GM23338 (cell line): ENCODE measurements at regions not wholly inside any gene's neighbourhood (a gene's known extent, or its start where the extent isn't known, plus 50 kb on each side); places are given as distances from the start of the nearest gene placed in this dataset.

ENCODE experiments used
- ATAC-seq: fragments of 200-7000 bp; cut with Tn5 transposase; 3 replicates; pipeline ENCODE4 v1.9.1; 2020
- DNase-seq: peaks from one replicate; pipeline ENCODE4 v3.0.0-alpha.2; 2015; ENCODE audit warnings: low spot score
- H2AFZ ChIP-seq: fragments of 200-600 bp; sonication (generic); 2 replicates; pipeline ENCODE4 v1.8.0; 2016; ENCODE audit warnings: antibody characterized with exemption, mild to moderate bottlenecking, moderate library complexity
- H3F3A ChIP-seq: fragments of 200-600 bp; sonication (generic); replicated peaks from 2 replicates; pipeline ENCODE4 v1.8.0; 2017; ENCODE audit warnings: antibody characterized with exemption, mixed run types, low read depth
- H3K27ac ChIP-seq: fragments of 200-600 bp; sonication (generic); 2 replicates; pipeline ENCODE4 v1.6.1; 2016; ENCODE audit warnings: low read depth
- H3K27me3 ChIP-seq: fragments of 200-600 bp; sonication (generic); 2 replicates; pipeline ENCODE4 v1.8.0; 2016; ENCODE audit warnings: mild to moderate bottlenecking, mixed run types, moderate library complexity; ENCODE audit not compliant: insufficient read depth
- H3K36me3 ChIP-seq: fragments of 200-600 bp; sonication (generic); 2 replicates; pipeline ENCODE4 v1.8.0; 2016; ENCODE audit warnings: mild to moderate bottlenecking; ENCODE audit not compliant: insufficient read depth
- H3K4me1 ChIP-seq: fragments of 200-600 bp; sonication (generic); 2 replicates; pipeline ENCODE4 v1.8.0; 2016; ENCODE audit warnings: mild to moderate bottlenecking, moderate library complexity; ENCODE audit not compliant: insufficient read depth
- H3K4me2 ChIP-seq: fragments of 200-600 bp; sonication (generic); 2 replicates; pipeline ENCODE4 v1.7.1; 2017; ENCODE audit warnings: mixed run types
- H3K4me3 ChIP-seq: fragments of 200-600 bp; sonication (generic); 2 replicates; pipeline ENCODE4 v1.6.1; 2016; ENCODE audit warnings: mixed run types
- H3K79me2 ChIP-seq: fragments of 200-600 bp; sonication (generic); replicated peaks from 2 replicates; pipeline ENCODE4 v1.8.0; 2017; ENCODE audit warnings: mild to moderate bottlenecking; ENCODE audit not compliant: insufficient read depth
- H3K9me2 ChIP-seq: fragments of 200-600 bp; sonication (generic); 2 replicates; pipeline ENCODE4 v1.8.0; 2017; ENCODE audit not compliant: insufficient read depth
- H4K20me1 ChIP-seq: fragments of 200-600 bp; sonication (generic); replicated peaks from 2 replicates; pipeline ENCODE4 v1.8.0; 2017; ENCODE audit warnings: mild to moderate bottlenecking; ENCODE audit not compliant: insufficient read depth
- H3K27ac Mint-ChIP-seq: 2 replicates; pipeline ENCODE4 v1.8.0; 2020; ENCODE audit warnings: inconsistent platforms, mild to moderate bottlenecking, moderate library complexity, mixed read lengths
- H3K27me3 Mint-ChIP-seq: 3 replicates; pipeline ENCODE4 v1.8.0; 2022; ENCODE audit warnings: low read depth, mild to moderate bottlenecking, moderate library complexity, mixed read lengths, inconsistent platforms; ENCODE audit not compliant: insufficient read depth, poor library complexity
- H3K36me3 Mint-ChIP-seq: 3 replicates; pipeline ENCODE4 v1.8.0; 2021; ENCODE audit warnings: low read depth, mild to moderate bottlenecking, inconsistent platforms, moderate library complexity, mixed read lengths
- H3K4me1 Mint-ChIP-seq: 3 replicates; pipeline ENCODE4 v1.8.0; 2020; ENCODE audit warnings: mild to moderate bottlenecking, inconsistent platforms, mixed read lengths
- H3K4me3 Mint-ChIP-seq: 3 replicates; pipeline ENCODE4 v1.8.0; 2021; ENCODE audit warnings: moderate library complexity, mild to moderate bottlenecking, inconsistent platforms, mixed read lengths
- H3K9me3 Mint-ChIP-seq: 3 replicates; pipeline ENCODE4 v1.8.0; 2020; ENCODE audit warnings: moderate library complexity, mild to moderate bottlenecking, inconsistent platforms, mixed read lengths
- CREB1 ChIP-seq: fragments of 250-450 bp; sonication (Bioruptor Pico); IDR thresholded peaks from 2 replicates; pipeline ENCODE4 v1.5.0; 2020; ENCODE audit warnings: low read depth, mild to moderate bottlenecking, moderate library complexity
- CTCF ChIP-seq, 2 experiments: fragments of 200-600 bp in 1 of 2; sonication (generic) in 1 of 2; conservative IDR thresholded peaks; 2 replicates each; pipeline versions ENCODE4 v1.5.1 to v1.6.1; 2016 to 2017; ENCODE audit warnings: antibody characterized with exemption in 2 of 2, low read depth in 2 of 2, mild to moderate bottlenecking in 2 of 2, moderate library complexity in 1 of 2
- ETS1 ChIP-seq: IDR thresholded peaks from 2 replicates; pipeline ENCODE4 v1.6.1; 2016; ENCODE audit warnings: antibody characterized with exemption
- EZH2 ChIP-seq: fragments of 200-600 bp; sonication (generic); IDR thresholded peaks from one replicate; pipeline ENCODE4 v1.8.0; 2017; ENCODE audit warnings: antibody characterized with exemption, mild to moderate bottlenecking, low read depth; ENCODE audit not compliant: unreplicated experiment
- EZH2phosphoT487 ChIP-seq: fragments of 200-600 bp; sonication (generic); IDR thresholded peaks from one replicate; pipeline ENCODE4 v1.8.1; 2018; ENCODE audit warnings: antibody characterized with exemption; ENCODE audit not compliant: unreplicated experiment
- NANOG ChIP-seq: IDR thresholded peaks from 2 replicates; pipeline ENCODE4 v1.6.1; 2016; ENCODE audit warnings: antibody characterized with exemption, borderline replicate concordance
- REST ChIP-seq: IDR thresholded peaks from one replicate; pipeline ENCODE4 v1.6.1; 2018; ENCODE audit warnings: antibody characterized with exemption; ENCODE audit not compliant: unreplicated experiment
- ZNF462 ChIP-seq: fragments of 250-450 bp; sonication (Bioruptor Pico); IDR thresholded peaks from 2 replicates; pipeline ENCODE4 v1.5.0; 2020; ENCODE audit warnings: mild to moderate bottlenecking, moderate library complexity

- TF ChIP-seq ETS1 = no peak
- no peak for TF ChIP-seq REST
- TF ChIP-seq NANOG = no peak
Measured at GRCh38 chr15:77732514-77733335, 100.0 kb upstream of the LINGO1 start (continued).

GRCh38 chr15:77731945-77732344, 99.2 kb upstream of the LINGO1 start:
- TF ChIP-seq EZH2 = no peak
- TF ChIP-seq EZH2phosphoT487 = no peak
- no peak for TF ChIP-seq CREB1 (CRISPR knock-in tag)
- no peak for TF ChIP-seq ZNF462
- TF ChIP-seq CTCF (conservative IDR thresholded peaks at IDR 0.05; ENCODE audit: low read depth in 2 of 2) = no peak
- Histone ChIP-seq H3K79me2 (no peaks in the 10 kb centered on the region), H3K4me3 (no peak overlapping the region), H3K9me2 (no peaks in the 10 kb centered on the region), H2AFZ (no peak overlapping the region), H3K4me2 (no peak overlapping the region), H3K4me1 (no peaks in the 10 kb centered on the region), H3F3A (no peaks in the 10 kb centered on the region), H4K20me1 (no peaks in the 10 kb centered on the region), H3K27me3 (no peaks in the 10 kb centered on the region), H3K36me3 (no peaks in the 10 kb centered on the region), H3K27ac (no peak overlapping the region)
- H3K36me3 Mint-ChIP-seq = no peaks in the 10 kb centered on the region
- H3K27me3 Mint-ChIP-seq = peaks cover 12% of the 10 kb centered on the region
- DNase-seq (no peak), ATAC-seq (no peak)
- no peak overlapping the region for H3K27ac Mint-ChIP-seq
- peaks cover 12% of the 10 kb centered on the region for H3K4me1 Mint-ChIP-seq
- H3K4me3 Mint-ChIP-seq = no peak overlapping the region
- no peaks in the 10 kb centered on the region for H3K9me3 Mint-ChIP-seq
